Immature natural killer cell (primary cell): ENCODE measurements at regions not wholly inside any gene's neighbourhood (a gene's known extent, or its start where the extent isn't known, plus 50 kb on each side); places are given as distances from the start of the nearest gene placed in this dataset.

Experiments used
- DNase-seq, 3 donors: peaks; one replicate each; pipeline ENCODE4 v3.0.0; 2022; ENCODE audit warnings: mixed read lengths in 1 of 3
- H3K27ac Mint-ChIP-seq, 6 donors: one replicate each; pipeline ENCODE4 v1.8.0; 2020; ENCODE audit warnings: mixed read lengths in 6 of 6, mild to moderate bottlenecking in 5 of 6, inconsistent platforms in 4 of 6, moderate library complexity in 3 of 6
- H3K27me3 Mint-ChIP-seq, 3 donors: one replicate each; pipeline ENCODE4 v1.8.0; 2020 to 2021; ENCODE audit warnings: low read depth in 3 of 3, mild to moderate bottlenecking in 3 of 3, mixed read lengths in 3 of 3, moderate library complexity in 3 of 3, inconsistent platforms in 1 of 3
- H3K36me3 Mint-ChIP-seq, 3 donors: one replicate each; pipeline ENCODE4 v1.8.0; 2020; ENCODE audit warnings: mixed read lengths in 3 of 3, inconsistent platforms in 2 of 3, mild to moderate bottlenecking in 2 of 3
- H3K4me1 Mint-ChIP-seq, 2 donors: one replicate each; pipeline ENCODE4 v1.8.0; 2020; ENCODE audit warnings: inconsistent platforms in 2 of 2, mild to moderate bottlenecking in 2 of 2, mixed read lengths in 2 of 2, moderate library complexity in 1 of 2
- H3K4me3 Mint-ChIP-seq, 5 donors: one replicate each; pipeline ENCODE4 v1.8.0; 2020; ENCODE audit warnings: mild to moderate bottlenecking in 5 of 5, mixed read lengths in 5 of 5, inconsistent platforms in 3 of 5, moderate library complexity in 3 of 5
- H3K9me3 Mint-ChIP-seq, 6 donors: one replicate each; pipeline ENCODE4 v1.8.0; 2020; ENCODE audit warnings: mild to moderate bottlenecking in 6 of 6, mixed read lengths in 6 of 6, inconsistent platforms in 4 of 6, moderate library complexity in 3 of 6

DNA sequence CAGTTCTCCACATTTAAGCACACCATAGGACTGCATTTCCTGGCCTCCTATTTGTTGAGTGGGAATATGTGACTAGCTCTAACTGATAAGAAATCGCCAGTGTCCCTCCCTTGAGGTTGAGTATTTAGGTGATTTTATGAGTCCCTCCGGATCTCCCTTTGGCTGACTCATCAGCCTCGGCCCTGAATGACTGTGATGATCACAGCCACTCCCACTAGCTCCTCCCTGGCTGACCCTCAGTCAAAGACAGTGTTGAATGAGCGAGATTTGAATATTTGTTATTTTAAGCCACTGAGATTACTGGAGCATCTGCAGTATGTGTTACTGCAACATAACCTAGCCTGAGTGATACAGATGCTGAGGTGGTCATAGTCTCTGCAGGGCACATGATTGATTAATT, 515.3 kb downstream of the EPHB1 start:
- Mint-ChIP-seq H3K4me3 (no peak overlapping the region), H3K27ac (no peak overlapping the region), H3K9me3 (peaks cover 0 to 13% (median 5%) of the 10 kb centered on the region in 6 donors), H3K27me3 (peaks cover 0 to 5% (median 0%) of the 10 kb centered on the region in 3 donors), H3K4me1 (no peaks in the 10 kb centered on the region), H3K36me3 (no peaks in the 10 kb centered on the region)
- DNase-seq = no peak

DNA sequence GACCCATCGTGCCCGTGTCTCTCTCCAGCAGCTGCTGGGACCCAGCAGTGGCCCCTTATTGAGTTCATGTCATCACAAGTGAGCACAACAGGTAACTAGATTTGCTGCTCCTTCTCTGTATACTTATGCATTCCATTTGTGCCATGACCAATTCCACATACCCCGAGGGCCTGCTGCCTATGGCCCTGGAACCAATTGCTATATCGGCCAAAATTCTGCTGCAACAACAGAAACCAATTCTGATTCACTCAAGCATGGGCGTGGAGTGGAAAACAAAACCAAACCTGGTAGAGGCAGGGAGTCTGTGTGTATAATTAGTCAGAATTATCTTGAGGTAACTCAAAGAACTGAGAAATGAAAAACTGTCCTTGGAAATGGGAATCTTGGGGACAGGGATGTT, 516.6 kb downstream of the EPHB1 start:
- DNase-seq = no peak

DNA sequence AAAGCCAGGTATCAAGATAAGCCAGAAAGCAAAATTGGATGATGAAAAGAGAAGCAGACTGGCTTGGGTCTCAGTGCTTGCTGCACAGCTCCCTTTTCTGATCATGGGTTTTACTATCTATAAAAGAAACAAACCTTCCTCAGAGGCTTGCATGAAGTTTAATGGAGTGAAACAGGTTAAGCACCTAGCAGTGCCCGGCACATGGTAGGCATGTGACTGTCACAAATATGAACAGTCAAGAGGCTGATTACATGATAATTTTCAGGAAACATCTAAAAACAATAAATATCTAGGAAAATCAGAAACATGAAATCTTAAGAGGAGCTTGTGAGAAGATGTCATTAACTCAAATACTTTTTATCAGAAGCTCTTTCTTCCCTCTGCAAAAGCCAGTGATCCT, 519.2 kb downstream of the EPHB1 start:
- DNase-seq = no peak
- H3K27me3 Mint-ChIP-seq = peaks cover 0 to 5% (median 0%) of the 10 kb centered on the region in 3 donors
- H3K36me3 Mint-ChIP-seq = no peaks in the 10 kb centered on the region
- H3K4me1 Mint-ChIP-seq = no peaks in the 10 kb centered on the region
- H3K27ac Mint-ChIP-seq = no peak overlapping the region
- H3K9me3 Mint-ChIP-seq = peaks cover 0 to 8% (median 3%) of the 10 kb centered on the region in 6 donors
- H3K4me3 Mint-ChIP-seq = no peak overlapping the region

More for the DNA sequence above, 516.6 kb downstream of the EPHB1 start:
- Mint-ChIP-seq H3K4me3 (no peak overlapping the region), H3K27ac (no peak overlapping the region), H3K9me3 (peaks cover 0 to 8% (median 4%) of the 10 kb centered on the region in 6 donors), H3K27me3 (peaks cover 0 to 5% (median 0%) of the 10 kb centered on the region in 3 donors), H3K4me1 (no peaks in the 10 kb centered on the region), H3K36me3 (no peaks in the 10 kb centered on the region)

DNA sequence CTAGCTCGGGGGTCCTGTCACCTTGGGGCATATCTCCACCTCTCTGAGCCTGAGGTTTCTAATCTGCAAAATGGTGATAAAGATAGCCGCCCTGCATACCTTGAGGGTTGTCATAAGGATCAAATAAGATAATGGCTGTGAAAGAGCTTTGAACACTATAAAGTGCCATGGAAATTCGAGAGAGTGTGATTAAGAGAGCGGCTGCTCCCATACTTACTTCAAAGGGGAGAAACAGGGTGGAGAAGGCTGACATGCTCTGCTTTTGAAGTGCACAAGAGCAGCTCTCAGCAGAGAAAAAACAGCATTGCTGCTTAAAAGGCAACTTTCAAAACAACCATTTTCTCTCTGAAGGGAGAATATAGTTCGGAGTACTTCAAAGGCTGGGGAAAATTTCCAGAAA, 529.2 kb downstream of the EPHB1 start:
- Mint-ChIP-seq H3K9me3 (peaks cover 0 to 14% (median 4%) of the 10 kb centered on the region in 6 donors), H3K27me3 (peaks cover 0 to 2% (median 2%) of the 10 kb centered on the region in 3 donors), H3K36me3 (no peaks in the 10 kb centered on the region), H3K4me1 (no peaks in the 10 kb centered on the region), H3K4me3 (no peak overlapping the region), H3K27ac (no peak overlapping the region)
- no peak for DNase-seq

DNA sequence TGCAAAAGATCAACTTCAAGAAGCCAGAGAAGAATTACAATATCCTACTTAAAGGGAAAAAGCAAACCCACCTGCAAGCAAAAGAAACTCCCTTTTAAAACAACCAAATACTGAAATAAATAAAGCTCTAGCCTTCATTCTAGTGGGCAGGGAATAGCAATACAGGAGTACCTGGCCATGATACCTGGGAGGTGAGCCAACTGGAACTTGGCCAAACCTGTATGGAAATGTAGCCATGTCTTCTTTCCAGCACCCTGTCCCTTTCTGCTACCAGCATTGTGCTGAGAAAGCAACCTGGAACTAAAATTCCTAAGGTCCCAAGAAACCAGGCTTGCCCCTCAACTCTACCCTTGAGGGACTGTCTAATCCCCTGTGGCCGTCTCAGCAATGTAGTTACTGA, 530.0 kb downstream of the EPHB1 start:
- Mint-ChIP-seq H3K4me1 (no peaks in the 10 kb centered on the region), H3K36me3 (no peaks in the 10 kb centered on the region), H3K27ac (no peak overlapping the region), H3K4me3 (no peak overlapping the region), H3K27me3 (peaks cover 0 to 2% (median 2%) of the 10 kb centered on the region in 3 donors), H3K9me3 (peaks cover 0 to 14% (median 6%) of the 10 kb centered on the region in 6 donors)
- DNase-seq = no peak

DNA sequence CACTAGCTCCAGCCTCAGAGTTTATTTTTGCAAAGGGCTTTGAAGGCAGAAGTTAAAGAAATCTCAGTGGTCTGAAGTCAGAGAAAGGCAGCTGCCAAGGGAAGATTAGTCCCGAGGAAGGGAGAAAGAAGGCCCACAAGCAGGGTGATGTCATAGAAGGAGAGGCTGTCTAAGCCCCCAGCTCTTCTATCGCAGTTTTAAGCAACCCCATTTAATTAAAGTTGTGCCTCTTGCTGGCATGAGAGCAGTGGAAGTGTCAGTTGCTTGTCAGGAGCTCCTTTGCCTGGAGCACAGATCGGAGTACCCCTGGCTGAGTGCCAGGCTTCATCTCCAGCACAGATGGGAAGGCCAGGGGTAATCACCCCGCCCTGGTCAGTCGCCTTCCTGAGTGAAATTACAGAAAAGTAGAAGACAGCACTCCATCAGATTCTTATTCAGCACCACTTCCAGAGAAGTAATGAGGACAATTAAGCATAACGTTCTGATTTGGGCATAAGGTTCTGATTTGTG, 530.7 kb downstream of the EPHB1 start:
- H3K4me1 Mint-ChIP-seq = no peaks in the 10 kb centered on the region
- H3K9me3 Mint-ChIP-seq = peaks cover 0 to 14% (median 7%) of the 10 kb centered on the region in 6 donors
- H3K36me3 Mint-ChIP-seq = no peaks in the 10 kb centered on the region
- H3K27me3 Mint-ChIP-seq = peaks cover 0 to 2% (median 0%) of the 10 kb centered on the region in 3 donors
- H3K4me3 Mint-ChIP-seq = no peak overlapping the region
- no peak overlapping the region for H3K27ac Mint-ChIP-seq
- no peak for DNase-seq

DNA sequence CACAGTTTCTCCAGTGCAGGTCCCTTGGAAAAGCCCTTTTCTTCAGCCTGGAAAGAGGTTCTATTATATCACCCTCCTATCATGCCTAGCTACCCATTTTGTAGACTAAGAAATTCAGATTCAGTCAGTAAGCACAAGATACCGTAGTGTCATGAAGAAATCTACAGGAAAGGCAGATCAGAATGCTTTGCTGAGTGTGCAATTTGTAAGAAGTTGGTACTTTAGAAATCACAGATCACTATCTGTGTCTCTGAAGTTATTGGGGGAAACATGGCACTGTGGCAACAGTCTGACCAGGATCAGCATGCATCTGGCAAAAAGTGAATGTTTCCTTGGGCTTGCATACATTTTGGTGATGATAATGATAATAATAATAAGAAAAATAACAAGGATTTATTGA, 531.8 kb downstream of the EPHB1 start:
- Mint-ChIP-seq H3K9me3 (peaks cover 0 to 14% (median 7%) of the 10 kb centered on the region in 6 donors), H3K27me3 (peaks cover 0 to 2% (median 0%) of the 10 kb centered on the region in 3 donors), H3K4me3 (no peak overlapping the region), H3K4me1 (no peaks in the 10 kb centered on the region), H3K36me3 (no peaks in the 10 kb centered on the region), H3K27ac (no peak overlapping the region)
- no peak for DNase-seq

DNA sequence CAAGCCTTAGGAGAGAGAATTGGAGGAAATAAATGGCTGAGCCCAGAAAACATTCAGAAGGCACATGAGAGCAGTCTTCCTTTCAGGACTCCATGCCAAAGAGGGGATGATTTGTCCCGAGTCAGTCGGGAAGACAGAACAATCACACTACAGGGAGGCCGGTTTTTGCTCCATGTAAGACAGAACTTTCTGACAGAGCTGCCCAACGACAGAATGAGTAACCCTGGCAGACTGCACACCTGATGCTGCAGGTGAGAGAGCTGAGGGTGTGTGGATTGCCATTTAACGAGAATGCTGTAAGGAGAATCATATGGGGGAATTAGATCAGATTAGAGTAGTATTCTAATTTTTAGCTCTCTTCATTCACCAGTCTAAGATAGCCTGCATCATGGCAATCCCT, 533.0 kb downstream of the EPHB1 start:
- no peaks in the 10 kb centered on the region for H3K36me3 Mint-ChIP-seq
- peaks cover 0 to 14% (median 6%) of the 10 kb centered on the region in 6 donors for H3K9me3 Mint-ChIP-seq
- DNase-seq = no peak
- H3K4me3 Mint-ChIP-seq = no peak overlapping the region
- no peak overlapping the region for H3K27ac Mint-ChIP-seq
- H3K27me3 Mint-ChIP-seq = no peaks in the 10 kb centered on the region
- no peaks in the 10 kb centered on the region for H3K4me1 Mint-ChIP-seq

DNA sequence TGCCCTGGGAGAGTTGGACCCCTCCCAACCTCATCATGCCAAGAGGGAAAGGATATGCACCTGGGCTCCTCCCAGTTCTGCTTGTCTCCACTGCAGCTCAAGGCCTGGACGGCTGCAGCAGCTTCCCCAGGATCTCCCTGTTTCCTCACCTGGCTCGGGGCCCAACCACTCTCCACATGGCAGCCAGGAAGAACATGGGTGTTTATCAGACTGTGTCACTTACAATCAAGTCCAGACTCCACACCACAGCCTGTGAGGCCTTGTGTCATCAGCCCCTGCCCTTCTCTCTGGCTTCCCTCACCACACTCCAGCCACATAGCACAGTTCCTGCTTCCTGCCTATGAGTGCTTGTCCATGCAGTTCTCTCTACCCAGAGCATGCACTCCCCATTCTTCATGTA, 534.4 kb downstream of the EPHB1 start:
- Mint-ChIP-seq H3K4me1 (no peaks in the 10 kb centered on the region), H3K36me3 (no peaks in the 10 kb centered on the region), H3K27me3 (peaks cover 0 to 2% (median 0%) of the 10 kb centered on the region in 3 donors), H3K4me3 (no peak overlapping the region), H3K9me3 (peaks cover 0 to 11% (median 6%) of the 10 kb centered on the region in 6 donors), H3K27ac (no peak overlapping the region)
- DNase-seq = no peak

DNA sequence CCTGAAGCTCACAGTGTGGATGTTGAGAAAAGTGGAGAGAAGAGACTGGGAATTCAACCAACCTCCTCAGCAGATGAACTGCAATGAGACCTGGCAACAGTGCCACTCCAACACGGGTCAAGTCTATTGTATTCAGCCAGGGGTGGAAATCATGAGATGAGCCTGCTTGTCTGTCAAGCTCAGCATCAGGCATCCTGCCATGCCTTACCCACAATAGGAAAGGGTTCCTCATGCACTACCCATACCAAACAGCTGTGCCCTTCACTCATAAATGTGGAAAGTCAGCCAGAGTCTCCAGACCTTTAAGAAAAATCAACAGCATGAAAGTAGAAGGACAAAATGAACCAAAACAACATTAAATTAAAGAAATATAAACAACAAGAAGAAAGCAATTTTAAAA, 542.1 kb downstream of the EPHB1 start:
- Mint-ChIP-seq H3K36me3 (no peaks in the 10 kb centered on the region), H3K27me3 (peaks cover 0 to 4% (median 4%) of the 10 kb centered on the region in 3 donors), H3K27ac (no peak overlapping the region), H3K4me3 (no peak overlapping the region), H3K9me3 (peaks cover 3 to 18% (median 6%) of the 10 kb centered on the region in 6 donors), H3K4me1 (no peaks in the 10 kb centered on the region)
- DNase-seq = no peak

DNA sequence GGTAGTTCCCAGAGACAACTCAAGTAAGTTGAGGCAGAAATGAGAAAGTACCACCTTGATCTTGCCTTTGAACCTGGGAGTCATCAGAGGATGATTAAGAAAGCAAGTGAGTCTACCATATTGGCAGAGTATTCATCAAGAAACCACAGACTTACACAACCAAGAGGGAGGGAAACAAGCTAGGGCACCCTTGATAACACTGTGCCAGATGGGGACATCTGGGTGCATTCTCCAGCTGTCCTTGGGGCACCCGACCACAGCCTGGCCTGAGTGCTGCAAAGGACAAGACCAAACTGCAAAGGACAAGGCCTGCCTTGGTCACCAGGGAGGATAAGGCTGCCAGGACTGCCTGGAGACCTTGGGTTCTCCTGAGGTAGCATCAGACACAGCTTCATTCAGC, 553.6 kb downstream of the EPHB1 start:
- H3K4me1 Mint-ChIP-seq = no peaks in the 10 kb centered on the region
- peaks cover 0 to 9% (median 4%) of the 10 kb centered on the region in 6 donors for H3K9me3 Mint-ChIP-seq
- H3K27me3 Mint-ChIP-seq = no peaks in the 10 kb centered on the region
- H3K4me3 Mint-ChIP-seq = no peak overlapping the region
- H3K36me3 Mint-ChIP-seq = no peaks in the 10 kb centered on the region
- DNase-seq = no peak
- H3K27ac Mint-ChIP-seq = no peak overlapping the region

DNA sequence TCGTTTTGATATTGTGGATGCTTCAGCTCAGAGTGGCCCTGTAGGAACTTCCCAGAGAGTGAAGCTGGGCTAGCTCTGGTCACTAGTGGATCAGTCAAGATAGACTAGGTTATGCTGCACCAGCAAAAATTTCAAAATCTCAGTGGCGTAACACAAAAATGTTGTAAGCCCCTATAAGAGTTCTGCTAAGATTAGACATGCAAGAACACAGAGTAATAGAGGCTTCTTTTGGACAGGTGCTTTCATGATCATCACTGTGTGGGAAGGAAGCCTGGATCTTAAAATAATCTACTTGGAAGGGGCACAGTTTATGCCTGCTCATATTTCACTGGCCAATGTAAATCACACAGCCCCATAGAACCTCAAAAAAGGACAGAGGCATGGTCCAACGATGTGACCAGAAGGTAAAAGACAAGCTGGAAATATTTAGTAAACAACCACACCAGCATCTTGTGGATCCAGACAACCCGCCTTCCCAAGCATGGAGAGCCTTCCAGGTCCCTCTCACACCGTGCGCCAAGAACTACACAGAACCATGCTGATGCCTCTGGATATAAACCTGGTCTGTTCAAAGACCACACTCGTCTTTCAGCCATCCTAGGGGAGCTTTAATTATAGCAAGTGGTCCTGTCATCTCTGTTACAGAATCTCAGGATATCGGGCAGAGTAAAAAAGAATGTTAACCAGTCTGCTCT, 554.3 kb downstream of the EPHB1 start:
- Mint-ChIP-seq H3K4me1 (no peaks in the 10 kb centered on the region), H3K4me3 (no peak overlapping the region), H3K36me3 (no peaks in the 10 kb centered on the region), H3K27me3 (no peaks in the 10 kb centered on the region), H3K9me3 (peaks cover 0 to 9% (median 6%) of the 10 kb centered on the region in 6 donors), H3K27ac (no peak overlapping the region)
- DNase-seq = no peak

DNA sequence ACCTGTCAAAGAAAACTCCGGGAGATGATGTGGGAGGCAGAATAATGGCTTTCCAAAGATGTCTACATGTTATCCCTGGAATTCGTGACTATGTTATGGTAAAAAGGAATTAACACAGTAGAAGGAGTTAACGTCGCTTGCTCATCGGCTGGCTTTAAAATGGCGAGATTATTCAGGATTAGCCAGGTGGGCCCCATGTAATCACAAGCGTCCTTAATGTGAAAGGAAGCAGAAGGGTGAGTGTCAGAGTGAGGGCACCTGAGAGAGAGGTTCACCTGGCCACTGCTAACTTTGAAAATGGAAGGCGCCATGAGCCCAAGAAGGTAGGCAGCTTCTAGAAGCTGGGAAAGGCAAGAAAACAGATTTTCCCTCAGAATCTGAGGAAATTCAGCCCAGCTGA, 557.2 kb downstream of the EPHB1 start:
- Mint-ChIP-seq H3K4me1 (no peaks in the 10 kb centered on the region), H3K9me3 (peaks cover 3 to 12% (median 6%) of the 10 kb centered on the region in 6 donors), H3K27ac (no peak overlapping the region), H3K36me3 (no peaks in the 10 kb centered on the region), H3K4me3 (no peak overlapping the region), H3K27me3 (no peaks in the 10 kb centered on the region)
- no peak for DNase-seq

DNA sequence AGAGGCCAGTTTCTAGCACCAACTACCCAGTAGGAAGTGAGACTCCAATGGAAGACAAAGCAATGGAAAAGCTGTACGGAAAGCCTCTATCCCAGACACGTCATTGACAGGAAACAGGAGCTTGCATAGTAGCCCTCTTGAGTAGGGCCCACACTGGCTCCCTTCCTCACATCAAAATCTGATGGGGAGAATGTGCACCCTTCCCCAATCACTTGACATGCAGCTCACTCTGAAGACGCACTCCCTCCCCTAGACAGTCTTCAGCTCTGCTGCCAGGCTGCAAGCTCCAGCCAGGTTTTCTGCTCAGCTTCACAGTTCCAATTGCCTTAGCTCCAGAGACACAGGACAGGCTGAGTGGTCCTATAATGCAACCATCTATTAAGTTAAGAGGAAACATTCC, 567.8 kb downstream of the EPHB1 start:
- no peak for DNase-seq
- no peak overlapping the region for H3K27ac Mint-ChIP-seq
- peaks cover 1 to 5% (median 2%) of the 10 kb centered on the region in 3 donors for H3K27me3 Mint-ChIP-seq
- H3K9me3 Mint-ChIP-seq = peaks cover 1 to 11% (median 4%) of the 10 kb centered on the region in 6 donors
- no peak overlapping the region for H3K4me3 Mint-ChIP-seq
- peaks cover 0 to 4% (median 0%) of the 10 kb centered on the region in 3 donors for H3K36me3 Mint-ChIP-seq
- H3K4me1 Mint-ChIP-seq = no peaks in the 10 kb centered on the region

DNA sequence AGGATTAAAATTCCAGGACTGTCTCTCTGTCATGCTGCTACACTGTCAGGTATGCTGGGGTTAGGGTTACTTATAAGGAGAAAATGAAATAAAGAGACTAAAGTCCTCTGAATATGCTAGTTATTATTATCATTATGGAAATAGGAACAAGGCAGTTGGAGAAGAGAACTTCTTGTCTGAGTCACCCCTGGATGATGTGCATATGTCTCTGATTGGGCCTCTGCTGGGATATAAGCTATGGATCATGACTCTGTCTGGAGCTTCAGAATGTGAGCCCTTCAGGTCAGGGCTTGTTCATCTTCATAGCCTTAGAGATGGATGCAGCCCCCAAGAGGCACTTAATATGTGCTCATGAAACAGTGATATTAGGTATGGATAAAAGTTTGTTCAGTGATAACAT, 569.6 kb downstream of the EPHB1 start:
- H3K27ac Mint-ChIP-seq = no peak overlapping the region
- H3K4me1 Mint-ChIP-seq = no peaks in the 10 kb centered on the region
- H3K27me3 Mint-ChIP-seq = peaks cover 0 to 3% (median 2%) of the 10 kb centered on the region in 3 donors
- peaks cover 0 to 4% (median 0%) of the 10 kb centered on the region in 3 donors for H3K36me3 Mint-ChIP-seq
- H3K4me3 Mint-ChIP-seq = no peak overlapping the region
- peaks cover 1 to 11% (median 4%) of the 10 kb centered on the region in 6 donors for H3K9me3 Mint-ChIP-seq
- no peak for DNase-seq
